Esophagus squamous epithelium (tissue), 4 donors: ENCODE measurements at regions not wholly inside any gene's neighbourhood (a gene's known extent, or its start where the extent isn't known, plus 50 kb on each side); places are given as distances from the start of the nearest gene placed in this dataset.

Experiments
- POLR2A ChIP-seq, 4 donors: fragments of 450-650 bp; IDR thresholded peaks; one replicate each; pipeline ENCODE4 v1.6.1; 2017; ENCODE audit warnings: antibody characterized with exemption in 4 of 4, mild to moderate bottlenecking in 4 of 4, moderate library complexity in 3 of 4
- TF ChIP-seq, protein P1 (sequence below), 6 experiments: fragments of 450-650 bp in 4 of 6; fragments of 200-600 bp in 2 of 6; sonication (generic) in 2 of 6; IDR thresholded peaks; one replicate each; pipeline ENCODE4 v1.5.1; 2016 to 2019; ENCODE audit warnings: antibody characterized with exemption in 6 of 6, mild to moderate bottlenecking in 4 of 6, moderate library complexity in 4 of 6

DNA sequence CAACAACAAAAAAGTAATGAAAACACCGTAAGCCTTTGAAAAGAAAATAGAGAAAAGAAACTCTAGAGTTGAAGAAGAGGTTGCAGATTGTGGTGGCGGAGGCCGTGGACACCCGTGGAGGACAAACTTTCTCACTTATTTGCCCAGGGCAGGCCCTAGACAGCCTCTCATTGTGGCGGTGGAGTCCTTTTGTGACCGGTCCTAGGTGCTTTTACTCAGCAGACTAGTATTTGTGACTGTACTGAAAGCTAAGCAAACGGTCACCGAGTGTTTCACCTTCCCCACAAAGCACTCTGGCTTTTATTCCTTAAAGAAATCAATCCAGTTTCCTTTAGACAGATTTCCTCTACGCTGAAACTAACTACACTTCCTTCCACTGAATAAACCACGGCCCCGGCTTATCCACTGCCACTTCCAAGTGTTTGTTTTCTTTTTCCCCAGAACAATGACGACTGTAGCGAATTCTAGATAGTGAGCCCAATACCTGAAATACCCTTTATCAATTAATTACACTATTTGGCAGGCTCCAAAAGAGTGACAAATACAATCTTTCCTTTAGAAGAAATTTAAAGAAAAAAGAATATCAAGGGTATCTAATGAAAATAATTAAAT is 210.2 kb upstream of the TARS1 start:
- TF ChIP-seq, protein P1, sequence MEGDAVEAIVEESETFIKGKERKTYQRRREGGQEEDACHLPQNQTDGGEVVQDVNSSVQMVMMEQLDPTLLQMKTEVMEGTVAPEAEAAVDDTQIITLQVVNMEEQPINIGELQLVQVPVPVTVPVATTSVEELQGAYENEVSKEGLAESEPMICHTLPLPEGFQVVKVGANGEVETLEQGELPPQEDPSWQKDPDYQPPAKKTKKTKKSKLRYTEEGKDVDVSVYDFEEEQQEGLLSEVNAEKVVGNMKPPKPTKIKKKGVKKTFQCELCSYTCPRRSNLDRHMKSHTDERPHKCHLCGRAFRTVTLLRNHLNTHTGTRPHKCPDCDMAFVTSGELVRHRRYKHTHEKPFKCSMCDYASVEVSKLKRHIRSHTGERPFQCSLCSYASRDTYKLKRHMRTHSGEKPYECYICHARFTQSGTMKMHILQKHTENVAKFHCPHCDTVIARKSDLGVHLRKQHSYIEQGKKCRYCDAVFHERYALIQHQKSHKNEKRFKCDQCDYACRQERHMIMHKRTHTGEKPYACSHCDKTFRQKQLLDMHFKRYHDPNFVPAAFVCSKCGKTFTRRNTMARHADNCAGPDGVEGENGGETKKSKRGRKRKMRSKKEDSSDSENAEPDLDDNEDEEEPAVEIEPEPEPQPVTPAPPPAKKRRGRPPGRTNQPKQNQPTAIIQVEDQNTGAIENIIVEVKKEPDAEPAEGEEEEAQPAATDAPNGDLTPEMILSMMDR (IDR thresholded peaks at IDR 0.05), result no peak
- no peak for TF ChIP-seq POLR2A (IDR thresholded peaks at IDR 0.05)
